PC-9 (cell line): ENCODE measurements at regions not wholly inside any gene's neighbourhood (a gene's known extent, or its start where the extent isn't known, plus 50 kb on each side); places are given as distances from the start of the nearest gene placed in this dataset.

Source experiments
- EZH2 ChIP-seq: fragments of 200-600 bp; sonication (generic); IDR thresholded peaks from 2 replicates; pipeline ENCODE4 v1.8.0; 2017; ENCODE audit warnings: antibody characterized with exemption, low read depth
- TF ChIP-seq, protein P1 (sequence below): fragments of 200-600 bp; sonication (generic); conservative IDR thresholded peaks from 2 replicates; pipeline ENCODE4 v1.6.1; 2017; ENCODE audit warnings: mixed run types, antibody characterized with exemption, mild to moderate bottlenecking, moderate library complexity

DNA sequence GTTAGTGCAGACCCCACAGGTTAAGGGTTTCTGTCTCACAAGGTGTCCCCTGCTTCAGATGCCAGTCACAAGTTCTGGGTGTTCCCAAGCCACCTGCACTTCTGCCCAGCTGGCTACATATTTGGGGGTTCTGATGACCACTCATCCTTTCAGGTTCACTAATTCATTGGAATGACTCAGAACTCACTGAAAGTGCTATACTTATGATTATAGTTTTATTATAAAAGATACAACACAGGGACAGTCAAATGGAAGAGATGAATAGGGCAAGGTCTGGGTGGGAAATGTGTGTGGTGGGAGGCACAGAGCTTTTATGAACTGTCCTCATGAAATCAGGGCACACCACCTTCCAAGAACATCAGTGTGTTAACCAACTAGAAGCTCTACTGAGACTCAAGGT lies 97.7 kb upstream of the CASK start:
- TF ChIP-seq EZH2, result no peak
- TF ChIP-seq, protein P1, sequence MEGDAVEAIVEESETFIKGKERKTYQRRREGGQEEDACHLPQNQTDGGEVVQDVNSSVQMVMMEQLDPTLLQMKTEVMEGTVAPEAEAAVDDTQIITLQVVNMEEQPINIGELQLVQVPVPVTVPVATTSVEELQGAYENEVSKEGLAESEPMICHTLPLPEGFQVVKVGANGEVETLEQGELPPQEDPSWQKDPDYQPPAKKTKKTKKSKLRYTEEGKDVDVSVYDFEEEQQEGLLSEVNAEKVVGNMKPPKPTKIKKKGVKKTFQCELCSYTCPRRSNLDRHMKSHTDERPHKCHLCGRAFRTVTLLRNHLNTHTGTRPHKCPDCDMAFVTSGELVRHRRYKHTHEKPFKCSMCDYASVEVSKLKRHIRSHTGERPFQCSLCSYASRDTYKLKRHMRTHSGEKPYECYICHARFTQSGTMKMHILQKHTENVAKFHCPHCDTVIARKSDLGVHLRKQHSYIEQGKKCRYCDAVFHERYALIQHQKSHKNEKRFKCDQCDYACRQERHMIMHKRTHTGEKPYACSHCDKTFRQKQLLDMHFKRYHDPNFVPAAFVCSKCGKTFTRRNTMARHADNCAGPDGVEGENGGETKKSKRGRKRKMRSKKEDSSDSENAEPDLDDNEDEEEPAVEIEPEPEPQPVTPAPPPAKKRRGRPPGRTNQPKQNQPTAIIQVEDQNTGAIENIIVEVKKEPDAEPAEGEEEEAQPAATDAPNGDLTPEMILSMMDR, result no peak
